Spleen (tissue), 11 donors: ENCODE measurements at regions not wholly inside any gene's neighbourhood (a gene's known extent, or its start where the extent isn't known, plus 50 kb on each side); places are given as distances from the start of the nearest gene placed in this dataset.

Experiments
- DNase-seq: peaks from one replicate; pipeline ENCODE4 v3.0.0-alpha.2; 2020
- H3K27ac ChIP-seq, 8 donors: fragments of 200-600 bp; sonication (generic) in 7 of 8; 1 replicate in 4 of 8; 2 replicates in 4 of 8; pipeline versions ENCODE4 v1.5.0 to v1.8.0; 2016 to 2021; ENCODE audit warnings: inconsistent platforms in 4 of 8, mild to moderate bottlenecking in 4 of 8, moderate library complexity in 1 of 8
- H3K27me3 ChIP-seq, 7 donors: fragments of 200-600 bp; sonication (generic) in 6 of 7; replicated peaks in 1 of 7; 1 replicate in 4 of 7; 2 replicates in 3 of 7; pipeline versions ENCODE4 v1.5.0 to v1.8.0; 2016 to 2021; ENCODE audit warnings: inconsistent platforms in 3 of 7, mild to moderate bottlenecking in 1 of 7
- H3K36me3 ChIP-seq, 6 donors: fragments of 200-600 bp; sonication (generic) in 5 of 6; 1 replicate in 4 of 6; 2 replicates in 2 of 6; pipeline versions ENCODE4 v1.5.0 to v1.8.0; 2016 to 2021; ENCODE audit warnings: inconsistent platforms in 2 of 6
- H3K4me1 ChIP-seq, 6 donors: fragments of 200-600 bp; sonication (generic) in 5 of 6; 1 replicate in 3 of 6; 2 replicates in 3 of 6; pipeline versions ENCODE4 v1.5.0 to v1.8.0; 2016 to 2021; ENCODE audit warnings: inconsistent platforms in 3 of 6
- H3K4me3 ChIP-seq, 8 donors: fragments of 200-600 bp; sonication (generic) in 7 of 8; 1 replicate in 4 of 8; 2 replicates in 4 of 8; pipeline versions ENCODE4 v1.5.0 to v1.8.0; 2016 to 2021; ENCODE audit warnings: inconsistent platforms in 4 of 8, mild to moderate bottlenecking in 4 of 8, moderate library complexity in 2 of 8
- H3K9me3 ChIP-seq, 8 donors: fragments of 200-600 bp; sonication (generic) in 7 of 8; 1 replicate in 4 of 8; 2 replicates in 4 of 8; pipeline versions ENCODE4 v1.5.0 to v1.8.0; 2016 to 2021; ENCODE audit warnings: inconsistent platforms in 4 of 8
- POLR2A ChIP-seq, 3 donors: fragments of 450-650 bp; IDR thresholded peaks; one replicate each; pipeline ENCODE4 v1.5.1; 2017; ENCODE audit warnings: antibody characterized with exemption in 3 of 3, mild to moderate bottlenecking in 1 of 3
- POLR2AphosphoS5 ChIP-seq, 3 donors: sonication (generic); formaldehyde crosslinking; IDR thresholded peaks; one replicate each; pipeline ENCODE4 v1.5.1; 2017; ENCODE audit warnings: antibody characterized with exemption in 3 of 3
- WGBS, 5 donors: extraction: QIAGEN DNeasy Blood & Tissue Kit in 3 of 5; methylation state at CpG; one replicate each; pipeline versions ENCODE4 v1.1.5 to v1.1.7; 2013 to 2018; 5-methylcytosine and 5-hydroxymethylcytosine counted together
- intact Hi-C: fragments of 100-400 bp; cut with DNase I; formaldehyde crosslinking; loops from one replicate; pipeline ENCODE4 v1.15.0; 2023; ENCODE audit warnings: low total_unique reads
- TF ChIP-seq, protein P1 (sequence below), 11 experiments: fragments of 200-600 bp in 7 of 11; fragments of 450-650 bp in 4 of 11; sonication (generic) in 4 of 11; IDR thresholded peaks in 8 of 11; conservative IDR thresholded peaks in 3 of 11; 1 replicate in 7 of 11; 2 replicates in 4 of 11; pipeline versions ENCODE4 v1.4.0 to v1.8.0; 2016 to 2021; ENCODE audit warnings: antibody characterized with exemption in 11 of 11, inconsistent platforms in 4 of 11, mild to moderate bottlenecking in 1 of 11
- donor health status: healthy with polysubstance abuse.
- donor health status: DM: no; HTN: no; CAD: no; lungs with moderate emphysema.
- donor health status: DM: no; HTN: no; CAD: no.
- donor health status: Bipolar disorder and iron deficiency.
- donor health status: healthy.
- donor health status: DM: no; HTN: no; CAD: no.
- donor health status: DM: yes; HTN: yes; CAD: no.

- intact Hi-C loops = no loop called here
- no peak overlapping the region for H3K4me3 ChIP-seq
- H3K9me3 ChIP-seq = peaks cover 0 to 11% (median 0%) of the 10 kb centered on the region in 8 donors
- no peaks in the 10 kb centered on the region for H3K36me3 ChIP-seq
- TF ChIP-seq, protein P1, sequence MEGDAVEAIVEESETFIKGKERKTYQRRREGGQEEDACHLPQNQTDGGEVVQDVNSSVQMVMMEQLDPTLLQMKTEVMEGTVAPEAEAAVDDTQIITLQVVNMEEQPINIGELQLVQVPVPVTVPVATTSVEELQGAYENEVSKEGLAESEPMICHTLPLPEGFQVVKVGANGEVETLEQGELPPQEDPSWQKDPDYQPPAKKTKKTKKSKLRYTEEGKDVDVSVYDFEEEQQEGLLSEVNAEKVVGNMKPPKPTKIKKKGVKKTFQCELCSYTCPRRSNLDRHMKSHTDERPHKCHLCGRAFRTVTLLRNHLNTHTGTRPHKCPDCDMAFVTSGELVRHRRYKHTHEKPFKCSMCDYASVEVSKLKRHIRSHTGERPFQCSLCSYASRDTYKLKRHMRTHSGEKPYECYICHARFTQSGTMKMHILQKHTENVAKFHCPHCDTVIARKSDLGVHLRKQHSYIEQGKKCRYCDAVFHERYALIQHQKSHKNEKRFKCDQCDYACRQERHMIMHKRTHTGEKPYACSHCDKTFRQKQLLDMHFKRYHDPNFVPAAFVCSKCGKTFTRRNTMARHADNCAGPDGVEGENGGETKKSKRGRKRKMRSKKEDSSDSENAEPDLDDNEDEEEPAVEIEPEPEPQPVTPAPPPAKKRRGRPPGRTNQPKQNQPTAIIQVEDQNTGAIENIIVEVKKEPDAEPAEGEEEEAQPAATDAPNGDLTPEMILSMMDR (IDR thresholded peaks at IDR 0.05 in 8 of 11, conservative IDR thresholded peaks at IDR 0.05 in 3 of 11) = no peak
- TF ChIP-seq POLR2A (IDR thresholded peaks at IDR 0.05) = no peak
- TF ChIP-seq POLR2AphosphoS5 (IDR thresholded peaks at IDR 0.05) = no peak
- H3K4me1 ChIP-seq = no peaks in the 10 kb centered on the region
- no peaks in the 10 kb centered on the region for H3K27me3 ChIP-seq
- no peak overlapping the region for H3K27ac ChIP-seq
- DNase-seq = no peak
- 90 to 97% (median 93%) methylated on average over 5 of the region's 5 CpGs for whole genome bisulfite sequencing, 5 donors
These were observed 931.2 kb upstream of the KCND2 start for GRCh38 chr7:119341822-119342221.

GRCh38 chr7:119343289-119343688 is 929.7 kb upstream of the KCND2 start:
- Histone ChIP-seq H3K4me3 (no peak overlapping the region), H3K4me1 (no peaks in the 10 kb centered on the region), H3K27me3 (no peaks in the 10 kb centered on the region), H3K36me3 (no peaks in the 10 kb centered on the region), H3K27ac (no peak overlapping the region), H3K9me3 (peaks cover 0 to 11% (median 0%) of the 10 kb centered on the region in 8 donors)
- TF ChIP-seq, protein P1 (IDR thresholded peaks at IDR 0.05 in 8 of 11, conservative IDR thresholded peaks at IDR 0.05 in 3 of 11) = no peak
- TF ChIP-seq POLR2A (IDR thresholded peaks at IDR 0.05) = no peak
- TF ChIP-seq POLR2AphosphoS5 (IDR thresholded peaks at IDR 0.05) = no peak
- intact Hi-C loops = no loop called here
- DNase-seq = no peak
- 16 to 47% (median 23%) methylated on average over 1 of the region's 1 CpG for WGBS, 5 donors

DNA sequence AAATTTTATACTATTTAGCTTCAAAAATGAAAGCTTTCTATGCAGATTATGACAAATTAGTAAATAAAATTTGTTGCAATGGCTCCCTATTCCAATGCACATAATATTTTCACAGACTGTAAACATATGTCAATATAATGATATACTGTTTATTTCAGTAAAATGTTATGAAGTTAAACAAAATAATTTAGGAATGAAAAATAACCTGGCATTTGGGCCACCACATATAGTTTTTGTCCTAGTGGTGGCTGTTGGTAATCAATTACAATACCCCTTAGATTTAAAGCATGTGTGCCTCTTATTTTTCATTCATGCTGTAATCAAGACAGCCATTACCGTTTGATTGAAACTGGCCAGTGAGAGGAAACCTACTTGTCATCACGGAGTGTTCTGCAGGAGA is 928.5 kb upstream of the KCND2 start:
- Histone ChIP-seq H3K4me1 (no peaks in the 10 kb centered on the region), H3K4me3 (no peak overlapping the region), H3K27me3 (no peaks in the 10 kb centered on the region), H3K9me3 (peaks cover 0 to 11% (median 0%) of the 10 kb centered on the region in 8 donors), H3K36me3 (no peaks in the 10 kb centered on the region), H3K27ac (no peak overlapping the region)
- intact Hi-C loops = no loop called here
- TF ChIP-seq POLR2AphosphoS5 (IDR thresholded peaks at IDR 0.05) (no peak), POLR2A (IDR thresholded peaks at IDR 0.05) (no peak)
- TF ChIP-seq, protein P1 (IDR thresholded peaks at IDR 0.05 in 8 of 11, conservative IDR thresholded peaks at IDR 0.05 in 3 of 11) = no peak
- WGBS, 5 donors = 47 to 69% (median 51%) methylated on average over 2 of the region's 2 CpGs
- DNase-seq = no peak

GRCh38 chr7:119348491-119348890 is 924.5 kb upstream of the KCND2 start:
- Histone ChIP-seq H3K36me3 (no peaks in the 10 kb centered on the region), H3K27me3 (no peaks in the 10 kb centered on the region), H3K9me3 (peaks cover 0 to 6% (median 0%) of the 10 kb centered on the region in 8 donors), H3K4me1 (no peaks in the 10 kb centered on the region), H3K4me3 (no peak overlapping the region), H3K27ac (no peak overlapping the region)
- DNase-seq = no peak
- intact Hi-C loops = no loop called here
- no peak for TF ChIP-seq POLR2A (IDR thresholded peaks at IDR 0.05)
- TF ChIP-seq, protein P1 (IDR thresholded peaks at IDR 0.05 in 8 of 11, conservative IDR thresholded peaks at IDR 0.05 in 3 of 11) = no peak
- no peak for TF ChIP-seq POLR2AphosphoS5 (IDR thresholded peaks at IDR 0.05)
